H1 (cell line): ENCODE measurements at regions not wholly inside any gene's neighbourhood (a gene's known extent, or its start where the extent isn't known, plus 50 kb on each side); places are given as distances from the start of the nearest gene placed in this dataset.

ENCODE experiments used
- ASH2L ChIP-seq: fragments of 200-600, 300-600 bp; sonication (generic); IDR thresholded peaks from one replicate; pipeline ENCODE4 v1.7.1; 2017; ENCODE audit warnings: low read length
- BACH1 ChIP-seq: IDR thresholded peaks from 2 replicates; pipeline ENCODE4 v1.6.1; 2012; ENCODE audit warnings: low read length, improper control_type of control experiment
- CHD2 ChIP-seq: IDR thresholded peaks from 2 replicates; pipeline ENCODE4 v1.6.1; 2012; ENCODE audit warnings: low read length, improper control_type of control experiment
- CHD7 ChIP-seq: fragments of 300-600 bp; sonication (generic); IDR thresholded peaks from 2 replicates; pipeline ENCODE4 v1.7.1; 2012; ENCODE audit warnings: low read length, moderate library complexity, mild to moderate bottlenecking, inconsistent platforms; ENCODE audit not compliant: insufficient replicate concordance
- EZH2 ChIP-seq: fragments of 200-600 bp; sonication (generic); IDR thresholded peaks from 2 replicates; pipeline ENCODE4 v1.7.1; 2012; ENCODE audit warnings: low read depth, mild to moderate bottlenecking, moderate library complexity, low read length, inconsistent platforms; ENCODE audit not compliant: severe bottlenecking
- SIX5 ChIP-seq: IDR thresholded peaks from 2 replicates; pipeline ENCODE4 v1.6.1; 2011; ENCODE audit warnings: mild to moderate bottlenecking, low read depth, low read length
- SUZ12 ChIP-seq: fragments of 200-600 bp; sonication (generic); IDR thresholded peaks from 2 replicates; pipeline ENCODE4 v1.6.1; 2012; ENCODE audit warnings: mild to moderate bottlenecking, inconsistent platforms, low read length, moderate library complexity, mixed read lengths
- TAF7 ChIP-seq: optimal IDR thresholded peaks from 2 replicates; pipeline ENCODE3; 2011; ENCODE audit warnings: low read depth, mild to moderate bottlenecking, inconsistent platforms, low read length, moderate library complexity, borderline replicate concordance
- TBP ChIP-seq: IDR thresholded peaks from 2 replicates; pipeline ENCODE4 v1.6.1; 2011; ENCODE audit warnings: low read depth, low read length, improper control_type of control experiment
- USF2 ChIP-seq: IDR thresholded peaks from 2 replicates; pipeline ENCODE4 v1.6.1; 2011; ENCODE audit warnings: low read length, improper control_type of control experiment

- no peak for TF ChIP-seq CHD7
- no peak for TF ChIP-seq SUZ12
- TF ChIP-seq TBP: no peak
- no peak for TF ChIP-seq SIX5
- TF ChIP-seq EZH2: no peak
- no peak for TF ChIP-seq CHD2
- TF ChIP-seq USF2: no peak
- TF ChIP-seq BACH1: no peak
- TF ChIP-seq ASH2L: no peak
- no peak for TF ChIP-seq TAF7
Measured at GRCh38 chr12:58978717-58979116, 58.4 kb upstream of the LRIG3 start (continued).
